ENCODE measurements at regions not wholly inside any gene's neighbourhood (a gene's known extent, or its start where the extent isn't known, plus 50 kb on each side); places are given as distances from the start of the nearest gene placed in this dataset.

GRCh38 chr3:104069114-104069513 lies 1297.6 kb upstream of the ALCAM start:
- TF ChIP-seq CTCF (IDR thresholded peaks at IDR 0.05; ENCODE audit: poor library complexity) (no peak), EZH2 (IDR thresholded peaks at IDR 0.05; ENCODE audit: borderline replicate concordance) (no peak)
